Neural crest cell (in vitro differentiated cells): ENCODE measurements at regions not wholly inside any gene's neighbourhood (a gene's known extent, or its start where the extent isn't known, plus 50 kb on each side); places are given as distances from the start of the nearest gene placed in this dataset.
A peak's percentile ranks its signal among the peaks of the same experiment; 100 is the strongest.

Source experiments
- DNase-seq: peaks from one replicate; pipeline ENCODE4 v3.0.0; 2021; ENCODE audit warnings: low read depth, mixed read lengths, low spot score
- H3K27ac Mint-ChIP-seq: one replicate; pipeline ENCODE4 v1.8.0; 2021; ENCODE audit warnings: mild to moderate bottlenecking, mixed read lengths; ENCODE audit not compliant: unreplicated experiment
- H3K27me3 Mint-ChIP-seq: 2 replicates; pipeline ENCODE4 v1.8.0; 2021; ENCODE audit warnings: low read depth, mild to moderate bottlenecking, mixed read lengths
- H3K36me3 Mint-ChIP-seq: 2 replicates; pipeline ENCODE4 v1.8.0; 2021; ENCODE audit warnings: low read depth, mild to moderate bottlenecking, mixed read lengths
- H3K4me1 Mint-ChIP-seq: 2 replicates; pipeline ENCODE4 v1.8.0; 2021; ENCODE audit warnings: mixed read lengths
- H3K4me3 Mint-ChIP-seq: one replicate; pipeline ENCODE4 v1.8.0; 2021; ENCODE audit warnings: mild to moderate bottlenecking, mixed read lengths
- H3K9me3 Mint-ChIP-seq: 2 replicates; pipeline ENCODE4 v1.8.0; 2021; ENCODE audit warnings: mixed read lengths
- CTCF ChIP-seq: fragments of 200-600 bp; sonication (generic); conservative IDR thresholded peaks from 2 replicates; pipeline ENCODE4 v1.5.0; 2021; ENCODE audit warnings: antibody characterized with exemption, mild to moderate bottlenecking

- no peak for DNase-seq
- peak overlapping the region; percentile 3 for H3K27ac Mint-ChIP-seq
- peaks cover 4% of the 10 kb centered on the region for H3K4me1 Mint-ChIP-seq
- H3K9me3 Mint-ChIP-seq: no peaks in the 10 kb centered on the region
- TF ChIP-seq CTCF: no peak
- no peaks in the 10 kb centered on the region for H3K36me3 Mint-ChIP-seq
- peaks cover 17% of the 10 kb centered on the region for H3K27me3 Mint-ChIP-seq
- H3K4me3 Mint-ChIP-seq: no peak overlapping the region
These were observed 2355.5 kb upstream of the AGA start for GRCh38 chr4:179797738-179798137.

GRCh38 chr4:179803857-179804256 lies 2361.6 kb upstream of the AGA start:
- no peak overlapping the region for H3K4me3 Mint-ChIP-seq
- DNase-seq: no peak
- H3K36me3 Mint-ChIP-seq: no peaks in the 10 kb centered on the region
- TF ChIP-seq CTCF: no peak
- no peak overlapping the region for H3K27ac Mint-ChIP-seq
- H3K27me3 Mint-ChIP-seq: peaks cover 17% of the 10 kb centered on the region
- no peaks in the 10 kb centered on the region for H3K4me1 Mint-ChIP-seq
- H3K9me3 Mint-ChIP-seq: no peaks in the 10 kb centered on the region

GRCh38 chr4:179804440-179804839 lies 2362.2 kb upstream of the AGA start:
- H3K36me3 Mint-ChIP-seq: no peaks in the 10 kb centered on the region
- no peak overlapping the region for H3K4me3 Mint-ChIP-seq
- no peak for TF ChIP-seq CTCF
- no peak for DNase-seq
- H3K4me1 Mint-ChIP-seq: no peaks in the 10 kb centered on the region
- H3K27me3 Mint-ChIP-seq: peaks cover 12% of the 10 kb centered on the region
- H3K9me3 Mint-ChIP-seq: no peaks in the 10 kb centered on the region
- no peak overlapping the region for H3K27ac Mint-ChIP-seq

- no peaks in the 10 kb centered on the region for H3K36me3 Mint-ChIP-seq
- no peak for DNase-seq
- no peak for TF ChIP-seq CTCF
- H3K4me1 Mint-ChIP-seq: no peaks in the 10 kb centered on the region
- no peak overlapping the region for H3K27ac Mint-ChIP-seq
- H3K9me3 Mint-ChIP-seq: peaks cover 5% of the 10 kb centered on the region
- no peaks in the 10 kb centered on the region for H3K27me3 Mint-ChIP-seq
- no peak overlapping the region for H3K4me3 Mint-ChIP-seq
These were observed 2375.1 kb upstream of the AGA start for GRCh38 chr4:179817317-179817716.

- Mint-ChIP-seq H3K4me1 (no peaks in the 10 kb centered on the region), H3K4me3 (no peak overlapping the region), H3K27ac (no peak overlapping the region), H3K27me3 (no peaks in the 10 kb centered on the region), H3K9me3 (peaks cover 5% of the 10 kb centered on the region), H3K36me3 (no peaks in the 10 kb centered on the region)
- no peak for DNase-seq
- no peak for TF ChIP-seq CTCF
These were observed 2381.1 kb upstream of the AGA start for GRCh38 chr4:179823342-179823741.

GRCh38 chr4:179831274-179831673 lies 2389.0 kb upstream of the AGA start:
- no peak for DNase-seq
- no peaks in the 10 kb centered on the region for H3K4me1 Mint-ChIP-seq
- no peak for TF ChIP-seq CTCF
- no peaks in the 10 kb centered on the region for H3K27me3 Mint-ChIP-seq
- H3K4me3 Mint-ChIP-seq: no peak overlapping the region
- no peak overlapping the region for H3K27ac Mint-ChIP-seq
- H3K9me3 Mint-ChIP-seq: peaks cover 2% of the 10 kb centered on the region
- H3K36me3 Mint-ChIP-seq: no peaks in the 10 kb centered on the region
